OCI-LY7 (cell line): ENCODE measurements at regions not wholly inside any gene's neighbourhood (a gene's known extent, or its start where the extent isn't known, plus 50 kb on each side); places are given as distances from the start of the nearest gene placed in this dataset.

Experiments used
- CTCF ChIP-seq: fragments of 200-600 bp; sonication (generic); conservative IDR thresholded peaks from 2 replicates; pipeline ENCODE4 v1.5.1; 2014; ENCODE audit warnings: mild to moderate bottlenecking, antibody characterized with exemption, low read length, moderate library complexity, mixed read lengths
- EZH2phosphoT487 ChIP-seq: fragments of 200-600 bp; sonication (generic); IDR thresholded peaks from 2 replicates; pipeline ENCODE4 v1.6.1; 2018; ENCODE audit warnings: low read depth, borderline replicate concordance, mild to moderate bottlenecking, mixed run types, antibody characterized with exemption, low read length, moderate library complexity, mixed read lengths

GRCh38 chr17:77409282-77410161, 268.8 kb downstream of the SEC14L1 start:
- TF ChIP-seq CTCF = no peak
- no peak for TF ChIP-seq EZH2phosphoT487
